ENCODE measurements at regions not wholly inside any gene's neighbourhood (a gene's known extent, or its start where the extent isn't known, plus 50 kb on each side); places are given as distances from the start of the nearest gene placed in this dataset.

DNA sequence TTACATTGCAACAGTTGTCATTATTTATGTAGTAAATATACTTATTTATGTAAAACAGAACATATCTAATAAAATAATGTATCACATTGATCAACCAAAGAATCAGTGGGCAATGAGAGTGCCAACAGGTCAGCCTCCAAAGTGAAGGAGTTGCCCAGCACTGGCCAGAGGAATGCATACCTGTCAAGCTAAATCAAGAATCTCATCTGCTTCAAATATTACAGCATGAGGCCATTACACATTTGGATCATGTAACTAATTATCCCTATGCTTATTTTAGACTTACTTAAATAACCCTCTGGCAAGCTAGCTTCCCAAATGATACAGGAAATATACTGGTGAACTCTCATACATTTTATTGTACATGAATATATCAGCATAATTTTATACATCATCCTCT, 1211.7 kb upstream of the ACVR2A start:
- TF ChIP-seq, protein P1, sequence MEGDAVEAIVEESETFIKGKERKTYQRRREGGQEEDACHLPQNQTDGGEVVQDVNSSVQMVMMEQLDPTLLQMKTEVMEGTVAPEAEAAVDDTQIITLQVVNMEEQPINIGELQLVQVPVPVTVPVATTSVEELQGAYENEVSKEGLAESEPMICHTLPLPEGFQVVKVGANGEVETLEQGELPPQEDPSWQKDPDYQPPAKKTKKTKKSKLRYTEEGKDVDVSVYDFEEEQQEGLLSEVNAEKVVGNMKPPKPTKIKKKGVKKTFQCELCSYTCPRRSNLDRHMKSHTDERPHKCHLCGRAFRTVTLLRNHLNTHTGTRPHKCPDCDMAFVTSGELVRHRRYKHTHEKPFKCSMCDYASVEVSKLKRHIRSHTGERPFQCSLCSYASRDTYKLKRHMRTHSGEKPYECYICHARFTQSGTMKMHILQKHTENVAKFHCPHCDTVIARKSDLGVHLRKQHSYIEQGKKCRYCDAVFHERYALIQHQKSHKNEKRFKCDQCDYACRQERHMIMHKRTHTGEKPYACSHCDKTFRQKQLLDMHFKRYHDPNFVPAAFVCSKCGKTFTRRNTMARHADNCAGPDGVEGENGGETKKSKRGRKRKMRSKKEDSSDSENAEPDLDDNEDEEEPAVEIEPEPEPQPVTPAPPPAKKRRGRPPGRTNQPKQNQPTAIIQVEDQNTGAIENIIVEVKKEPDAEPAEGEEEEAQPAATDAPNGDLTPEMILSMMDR (IDR thresholded peaks at IDR 0.05) = no peak
- TF ChIP-seq POLR2AphosphoS5 (IDR thresholded peaks at IDR 0.05; ENCODE audit: low read depth, low read length) (no peak), REST (IDR thresholded peaks at IDR 0.05; ENCODE audit: insufficient read depth in 1 of 2, low read depth in 2 of 2, low read length in 1 of 2) (no peak), TCF7L2 (IDR thresholded peaks at IDR 0.05; ENCODE audit: low read depth, low read length) (no peak)
